Stimulated activated naive CD8-positive, alpha-beta T cell treated with anti-CD3 and anti-CD28 coated beads, Interleukin-15, Interleukin-2, amounts not matched to agents 100 ng/mL and 50 ng/mL, for 24 hours (primary cell): ENCODE measurements at regions not wholly inside any gene's neighbourhood (a gene's known extent, or its start where the extent isn't known, plus 50 kb on each side); places are given as distances from the start of the nearest gene placed in this dataset.

Experiments used
- H3K27ac Mint-ChIP-seq: one replicate; pipeline ENCODE4 v1.8.0; 2021; ENCODE audit warnings: mild to moderate bottlenecking, mixed read lengths
- H3K27me3 Mint-ChIP-seq: one replicate; pipeline ENCODE4 v1.8.0; 2021; ENCODE audit warnings: mixed read lengths
- H3K36me3 Mint-ChIP-seq: one replicate; pipeline ENCODE4 v1.8.0; 2021; ENCODE audit warnings: low read depth, mixed read lengths
- H3K4me1 Mint-ChIP-seq: one replicate; pipeline ENCODE4 v1.8.0; 2021; ENCODE audit warnings: low read depth, mixed read lengths
- H3K4me3 Mint-ChIP-seq: one replicate; pipeline ENCODE4 v1.8.0; 2021; ENCODE audit warnings: mild to moderate bottlenecking, mixed read lengths
- H3K9me3 Mint-ChIP-seq: one replicate; pipeline ENCODE4 v1.8.0; 2021; ENCODE audit warnings: mixed read lengths

GRCh38 chr13:48156466-48156865 lies 61.6 kb upstream of the MED4 start:
- H3K27ac Mint-ChIP-seq: peak overlapping the region; percentile 91
- no peaks in the 10 kb centered on the region for H3K27me3 Mint-ChIP-seq
- no peaks in the 10 kb centered on the region for H3K36me3 Mint-ChIP-seq
- H3K9me3 Mint-ChIP-seq: no peaks in the 10 kb centered on the region
- peaks cover 99% of the 10 kb centered on the region for H3K4me1 Mint-ChIP-seq
- H3K4me3 Mint-ChIP-seq: peak overlapping the region; percentile 71

GRCh38 chr13:48155848-48156247 lies 60.9 kb upstream of the MED4 start:
- H3K36me3 Mint-ChIP-seq: no peaks in the 10 kb centered on the region
- H3K4me3 Mint-ChIP-seq: peak overlapping the region; percentile 71
- H3K27ac Mint-ChIP-seq: peak overlapping the region; percentile 91
- no peaks in the 10 kb centered on the region for H3K27me3 Mint-ChIP-seq
- H3K9me3 Mint-ChIP-seq: no peaks in the 10 kb centered on the region
- H3K4me1 Mint-ChIP-seq: peaks cover 98% of the 10 kb centered on the region

- Mint-ChIP-seq H3K9me3 (no peaks in the 10 kb centered on the region), H3K27me3 (no peaks in the 10 kb centered on the region), H3K27ac (peak overlapping the region; percentile 91), H3K4me1 (peaks cover 86% of the 10 kb centered on the region), H3K36me3 (no peaks in the 10 kb centered on the region), H3K4me3 (no peak overlapping the region)
These were observed 59.8 kb upstream of the MED4 start for GRCh38 chr13:48154671-48155070.

GRCh38 chr13:48153186-48153585 lies 58.3 kb upstream of the MED4 start:
- H3K27me3 Mint-ChIP-seq: no peaks in the 10 kb centered on the region
- H3K27ac Mint-ChIP-seq: peak overlapping the region; percentile 28

GRCh38 chr13:48151363-48152161 lies 56.7 kb upstream of the MED4 start:
- peaks cover 4% of the 10 kb centered on the region for H3K9me3 Mint-ChIP-seq
- no peaks in the 10 kb centered on the region for H3K27me3 Mint-ChIP-seq
- no peaks in the 10 kb centered on the region for H3K36me3 Mint-ChIP-seq
- peaks cover 64% of the 10 kb centered on the region for H3K4me1 Mint-ChIP-seq
- H3K27ac Mint-ChIP-seq: peak overlapping the region; percentile 54
- H3K4me3 Mint-ChIP-seq: peak overlapping the region; percentile 53

More at GRCh38 chr13:48153186-48153585, 58.3 kb upstream of the MED4 start:
- Mint-ChIP-seq H3K4me1 (peaks cover 77% of the 10 kb centered on the region), H3K4me3 (no peak overlapping the region), H3K9me3 (no peaks in the 10 kb centered on the region), H3K36me3 (no peaks in the 10 kb centered on the region)

DNA sequence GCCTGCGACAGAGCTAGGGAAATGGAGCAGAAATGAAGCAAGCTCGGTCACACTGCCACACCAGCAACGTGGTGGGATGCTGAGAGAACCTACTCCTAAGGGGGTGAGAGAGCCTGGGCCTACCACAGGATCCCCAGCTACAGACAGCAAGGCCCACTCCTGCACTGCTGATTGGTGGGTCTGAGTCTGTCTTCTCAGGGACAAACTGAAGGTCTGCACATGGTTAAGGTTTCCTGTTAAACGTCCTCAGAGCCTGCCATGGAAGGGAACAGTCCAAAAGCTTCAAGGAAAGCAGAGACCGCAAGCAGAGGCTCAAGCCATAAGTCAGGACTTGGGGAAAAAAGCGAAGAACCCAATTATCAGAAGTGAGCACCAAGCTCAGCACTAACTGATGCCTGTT lies 53.5 kb upstream of the MED4 start:
- no peak overlapping the region for H3K27ac Mint-ChIP-seq
- peaks cover 50% of the 10 kb centered on the region for H3K4me1 Mint-ChIP-seq
- H3K27me3 Mint-ChIP-seq: no peaks in the 10 kb centered on the region
- H3K9me3 Mint-ChIP-seq: peaks cover 4% of the 10 kb centered on the region
- H3K4me3 Mint-ChIP-seq: no peak overlapping the region
- H3K36me3 Mint-ChIP-seq: no peaks in the 10 kb centered on the region

GRCh38 chr13:48146636-48147035 lies 51.7 kb upstream of the MED4 start:
- Mint-ChIP-seq H3K4me1 (peaks cover 41% of the 10 kb centered on the region), H3K36me3 (no peaks in the 10 kb centered on the region), H3K4me3 (no peak overlapping the region), H3K27ac (no peak overlapping the region), H3K9me3 (peaks cover 4% of the 10 kb centered on the region), H3K27me3 (no peaks in the 10 kb centered on the region)

- no peak overlapping the region for H3K4me3 Mint-ChIP-seq
- no peaks in the 10 kb centered on the region for H3K27me3 Mint-ChIP-seq
- peaks cover 4% of the 10 kb centered on the region for H3K9me3 Mint-ChIP-seq
- H3K4me1 Mint-ChIP-seq: peaks cover 41% of the 10 kb centered on the region
- no peaks in the 10 kb centered on the region for H3K36me3 Mint-ChIP-seq
- H3K27ac Mint-ChIP-seq: no peak overlapping the region
These were observed 51.2 kb upstream of the MED4 start for GRCh38 chr13:48146122-48146521.
